ENCODE measurements at regions not wholly inside any gene's neighbourhood (a gene's known extent, or its start where the extent isn't known, plus 50 kb on each side); places are given as distances from the start of the nearest gene placed in this dataset.

DNA sequence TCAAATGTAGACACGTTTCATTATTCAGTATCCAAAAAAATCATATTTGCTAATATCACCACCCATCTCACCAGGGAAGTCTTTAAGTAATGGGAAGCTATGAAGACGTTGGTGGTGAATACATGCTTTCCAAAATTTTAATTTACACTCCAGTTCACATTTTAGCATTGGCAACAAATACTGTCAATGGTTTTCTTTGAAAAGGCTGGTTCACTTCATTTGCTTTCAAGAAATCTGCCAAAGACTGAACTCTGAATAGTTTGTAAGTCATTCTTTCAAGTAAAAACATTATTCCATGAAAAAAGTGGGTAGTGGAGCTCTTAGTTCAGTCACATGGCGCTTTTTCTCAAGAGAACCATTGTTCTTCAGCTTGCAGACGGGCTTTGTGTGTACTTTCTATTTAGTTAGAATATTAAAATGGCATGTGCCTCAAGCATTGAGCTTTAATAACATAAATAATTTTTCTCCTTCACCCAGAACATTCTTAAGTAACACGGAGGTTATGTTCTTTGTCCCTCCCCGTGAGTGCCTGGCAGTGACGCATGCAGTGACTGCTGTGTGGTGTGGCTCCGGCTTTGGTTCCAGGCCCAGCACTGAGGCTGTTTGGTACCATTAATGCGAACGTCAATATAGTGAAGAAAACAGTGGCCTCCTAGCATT, 300.0 kb upstream of the HDAC4 start:
- DNase-seq: no peak

DNA sequence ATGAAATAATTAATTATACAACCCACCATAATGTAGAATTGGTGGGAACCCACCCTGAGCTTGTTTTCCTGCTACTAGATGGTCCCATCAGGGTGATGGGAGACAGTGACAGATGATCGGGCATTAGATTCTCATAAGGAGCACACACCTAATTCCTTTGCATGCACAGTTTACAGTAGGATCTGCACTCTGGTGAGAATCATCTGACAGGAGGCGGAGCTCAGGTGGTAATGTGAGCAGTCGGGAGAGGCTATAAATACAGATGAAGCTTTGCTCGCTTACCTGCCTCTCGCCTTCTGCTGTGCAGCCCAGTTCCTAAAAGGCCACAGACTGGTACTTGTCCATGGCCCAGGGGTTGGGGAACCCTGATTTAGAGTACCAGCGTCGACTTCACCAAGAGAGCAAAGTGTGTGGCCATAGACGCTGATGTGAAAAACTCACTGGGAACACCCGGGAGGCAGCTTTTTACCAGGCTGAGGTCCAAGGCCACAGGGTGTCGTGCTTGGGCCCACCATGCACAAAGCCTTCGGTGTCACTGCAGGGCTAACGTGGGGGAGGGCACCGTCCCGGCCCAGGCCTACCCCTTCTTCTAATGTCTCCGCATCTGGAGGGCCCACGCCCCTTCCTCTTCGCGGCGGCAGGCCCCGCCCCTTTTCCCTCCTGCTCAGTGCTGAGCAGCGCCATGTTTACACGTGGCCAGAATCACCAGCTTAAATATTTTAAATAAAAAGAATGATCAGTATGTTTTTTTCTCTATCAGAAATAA, 296.8 kb upstream of the HDAC4 start:
- DNase-seq: no peak

DNA sequence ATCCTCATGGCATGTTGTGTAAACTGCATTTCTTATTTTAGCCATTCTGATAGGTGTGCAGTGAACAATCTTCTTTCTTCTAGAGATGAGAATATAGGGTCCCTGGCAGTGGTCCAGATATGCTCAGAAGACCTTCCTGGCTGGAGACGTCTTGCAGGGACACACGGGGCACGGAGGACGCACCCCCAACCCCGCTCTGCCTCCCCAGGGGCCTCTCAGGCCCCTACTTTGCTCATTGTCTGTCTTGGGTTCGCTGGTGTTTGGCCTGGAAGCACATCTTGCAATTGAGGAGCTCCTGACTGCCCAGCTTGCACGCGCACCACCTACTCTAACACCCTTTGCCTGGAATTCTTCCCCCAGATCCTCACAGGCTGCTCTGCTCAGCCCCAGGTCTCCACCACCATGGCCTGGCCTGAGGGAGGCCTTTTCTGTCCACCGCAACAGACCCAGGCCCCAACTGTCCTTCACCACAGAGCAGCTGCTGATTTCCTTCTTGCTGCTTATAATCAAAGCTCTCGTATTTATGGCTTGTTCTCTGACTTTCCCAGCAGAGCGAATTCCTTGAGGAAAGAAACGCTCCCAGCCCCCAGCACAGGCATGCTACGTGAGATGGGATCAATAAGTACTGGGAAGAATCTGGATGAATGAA, 295.9 kb upstream of the HDAC4 start:
- no peak for DNase-seq

DNA sequence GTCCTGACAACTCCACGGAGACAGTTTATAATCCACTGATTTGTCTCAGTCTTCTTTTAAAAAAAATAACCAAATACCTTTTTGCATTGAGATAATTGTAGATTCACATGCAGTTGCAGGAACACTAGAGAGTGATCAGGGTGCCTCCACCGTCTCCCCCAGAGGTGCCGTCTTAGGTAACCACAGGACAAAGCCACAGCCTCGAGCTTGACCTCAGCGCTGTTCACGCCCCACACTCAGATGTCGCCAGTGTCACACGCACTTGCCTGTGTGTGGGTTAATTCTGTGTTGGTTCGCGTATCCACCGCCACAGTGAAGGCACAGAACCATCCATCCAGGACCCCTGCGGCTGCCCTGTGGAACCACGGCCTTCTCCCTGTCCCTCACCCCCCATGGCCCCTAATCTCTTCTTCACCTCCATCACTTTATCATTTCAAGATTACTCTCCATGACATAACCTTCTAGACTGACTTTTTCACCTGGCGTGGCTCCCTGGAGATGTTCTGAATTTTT, 295.0 kb upstream of the HDAC4 start:
- no peak for DNase-seq

DNA sequence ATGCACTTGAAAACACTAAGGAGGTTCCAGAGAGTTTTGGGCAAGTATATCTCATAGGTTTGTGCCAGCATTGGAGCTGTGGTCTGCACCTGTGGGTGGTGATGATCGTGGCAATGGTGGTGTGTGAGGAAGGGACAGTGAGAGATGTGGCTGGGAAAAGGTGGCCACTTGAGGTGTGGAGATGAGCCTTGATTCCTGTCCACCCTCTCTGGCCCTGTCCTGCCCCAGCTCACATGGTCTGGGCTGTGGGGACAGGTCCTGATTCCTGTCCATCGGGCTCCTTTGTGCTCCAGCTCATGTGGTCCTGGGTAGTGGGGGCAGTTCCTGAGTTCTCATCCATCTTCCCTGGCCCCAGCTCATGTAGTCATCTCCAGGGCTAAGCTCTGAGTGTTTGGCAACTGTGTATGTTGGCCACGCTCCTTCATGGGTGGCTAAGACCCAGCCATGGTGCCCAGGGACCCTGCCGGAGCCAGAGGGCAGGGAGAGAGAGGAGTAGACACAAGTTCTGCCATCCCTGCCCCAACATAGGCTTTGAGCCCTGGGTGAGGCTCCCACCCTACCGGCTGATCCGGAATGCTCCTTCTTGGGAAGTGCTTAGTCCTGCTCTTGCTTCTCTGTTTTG, 294.4 kb upstream of the HDAC4 start:
- no peak for DNase-seq

DNA sequence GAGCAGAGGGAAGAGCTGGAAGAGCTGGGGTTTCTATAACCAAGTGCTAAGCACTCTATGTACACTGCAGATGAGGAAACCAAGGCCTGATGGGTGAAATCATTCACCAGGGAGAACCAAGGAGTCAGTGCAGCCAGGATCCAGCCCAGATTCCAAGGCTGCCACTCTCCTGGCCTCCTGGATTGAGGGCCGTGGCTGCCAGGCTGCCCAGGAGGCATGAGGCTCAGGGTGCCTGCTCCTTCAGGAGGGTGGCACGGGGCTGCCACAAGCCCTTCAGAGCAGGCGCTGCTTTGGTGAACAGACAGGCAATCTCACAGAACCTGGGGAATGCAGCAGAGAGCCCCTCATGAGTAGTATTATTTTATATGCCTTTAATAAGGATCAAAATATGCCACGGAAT, 293.7 kb upstream of the HDAC4 start:
- no peak for DNase-seq

DNA sequence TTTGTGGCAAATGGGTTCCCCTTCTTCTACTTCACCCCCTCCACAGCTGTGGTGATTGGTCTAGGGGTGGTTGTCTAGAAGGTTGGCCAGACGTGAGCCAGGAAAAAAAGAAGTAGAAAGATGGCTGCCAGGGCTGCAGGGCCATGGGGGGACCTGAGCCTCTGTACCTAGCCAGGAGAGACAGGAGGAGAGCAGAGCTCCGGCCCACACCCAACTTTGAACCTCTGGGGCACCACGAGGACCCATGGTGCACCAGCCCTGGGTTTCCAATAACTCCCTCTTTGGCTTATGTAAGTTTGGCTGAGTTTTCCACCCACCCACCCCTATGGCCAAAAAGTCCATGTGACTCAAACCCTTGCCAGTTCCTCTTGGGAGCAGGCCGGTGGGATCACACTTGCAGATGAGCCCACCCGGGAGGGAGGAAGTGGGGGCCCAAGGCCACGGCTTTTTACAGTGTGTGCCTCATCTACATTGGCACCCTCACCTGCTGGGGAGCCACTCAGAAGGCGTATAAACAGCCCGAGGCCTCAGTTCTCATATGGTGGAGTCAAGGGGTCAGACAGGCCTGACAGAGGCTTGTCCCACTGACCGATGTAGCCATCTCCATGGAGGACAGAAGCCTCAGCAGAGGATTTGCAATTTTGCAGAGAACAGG, 293.1 kb upstream of the HDAC4 start:
- DNase-seq: no peak

DNA sequence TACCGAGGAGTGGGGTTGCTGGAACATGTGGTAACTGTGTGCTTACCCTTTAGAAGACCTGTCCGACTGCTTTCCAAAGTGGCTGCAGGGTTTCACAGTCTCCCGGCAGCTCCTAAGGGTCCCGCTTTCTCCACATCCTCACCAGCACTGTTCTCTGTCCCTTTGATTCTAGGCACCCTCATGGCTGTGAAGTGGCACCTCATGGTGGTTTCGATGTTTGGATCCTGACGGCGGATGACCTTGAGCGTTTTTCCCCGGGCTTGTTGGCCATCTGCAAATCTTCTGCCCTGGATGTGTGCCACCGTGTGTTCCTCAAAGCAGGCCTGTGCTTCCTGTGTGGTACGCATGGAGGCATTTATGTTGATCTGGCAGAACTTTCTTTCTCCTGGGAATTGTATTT, 292.5 kb upstream of the HDAC4 start:
- no peak for DNase-seq

DNA sequence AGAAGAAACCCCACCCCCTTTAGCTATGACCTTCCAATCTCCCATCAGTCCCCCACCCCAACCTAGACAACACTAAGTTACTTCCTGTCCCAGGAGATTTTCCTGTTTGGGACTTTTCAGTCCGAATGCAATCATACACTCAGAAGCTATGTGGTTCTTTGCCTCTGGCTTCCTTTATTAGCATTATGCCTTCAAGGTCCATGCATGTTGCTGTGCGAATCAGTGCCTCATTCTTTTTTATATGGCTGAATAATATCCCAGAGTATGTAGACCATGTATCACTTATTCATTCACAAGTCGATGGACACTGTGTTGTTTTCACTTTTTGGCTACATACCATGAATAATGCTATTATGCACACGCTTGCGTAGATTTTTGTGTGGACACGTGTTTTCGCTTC, 292.1 kb upstream of the HDAC4 start:
- DNase-seq: no peak

DNA sequence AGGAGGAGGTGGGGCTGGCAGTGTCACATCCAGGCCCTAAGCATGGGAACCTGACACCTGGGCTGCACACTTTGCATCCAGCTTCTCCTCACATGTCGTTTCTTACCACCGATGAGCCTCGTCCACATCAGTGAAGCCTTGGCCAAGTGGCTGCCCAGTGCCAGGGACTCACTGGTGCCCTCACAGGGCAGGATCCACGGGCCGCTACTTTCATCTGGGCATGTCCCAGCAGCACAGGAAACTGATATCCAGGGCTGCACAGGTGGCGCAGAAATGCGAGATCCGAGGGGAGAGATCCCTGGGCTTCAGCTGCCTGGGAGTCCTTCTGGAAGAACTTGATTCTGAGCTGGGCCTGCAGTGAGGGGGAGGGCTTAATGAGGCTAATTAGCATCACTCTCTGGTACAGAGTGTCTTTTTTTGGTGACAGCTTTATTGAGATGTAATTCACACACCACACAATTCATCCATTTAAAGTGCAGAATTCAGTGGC, 291.6 kb upstream of the HDAC4 start:
- no peak for DNase-seq

DNA sequence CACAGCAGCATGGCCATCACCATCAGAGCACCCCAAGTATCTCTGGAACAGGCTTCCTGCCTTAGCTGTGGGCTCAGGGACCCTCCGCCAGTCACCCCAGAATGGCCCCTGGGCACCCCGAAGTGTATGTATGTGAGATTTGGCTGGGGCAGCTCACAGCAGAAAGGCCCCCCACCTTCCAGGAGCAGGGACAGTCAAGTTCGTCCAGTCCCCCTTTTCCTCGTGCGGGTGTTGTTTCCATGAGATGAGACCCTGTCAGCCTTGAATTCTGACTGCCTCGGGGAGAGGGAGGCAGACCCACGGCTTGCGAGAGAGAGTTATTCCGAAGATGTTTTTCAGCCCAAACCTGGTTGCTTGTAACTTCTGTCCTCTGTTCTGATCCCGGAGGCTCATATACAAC, 290.9 kb upstream of the HDAC4 start:
- no peak for DNase-seq

DNA sequence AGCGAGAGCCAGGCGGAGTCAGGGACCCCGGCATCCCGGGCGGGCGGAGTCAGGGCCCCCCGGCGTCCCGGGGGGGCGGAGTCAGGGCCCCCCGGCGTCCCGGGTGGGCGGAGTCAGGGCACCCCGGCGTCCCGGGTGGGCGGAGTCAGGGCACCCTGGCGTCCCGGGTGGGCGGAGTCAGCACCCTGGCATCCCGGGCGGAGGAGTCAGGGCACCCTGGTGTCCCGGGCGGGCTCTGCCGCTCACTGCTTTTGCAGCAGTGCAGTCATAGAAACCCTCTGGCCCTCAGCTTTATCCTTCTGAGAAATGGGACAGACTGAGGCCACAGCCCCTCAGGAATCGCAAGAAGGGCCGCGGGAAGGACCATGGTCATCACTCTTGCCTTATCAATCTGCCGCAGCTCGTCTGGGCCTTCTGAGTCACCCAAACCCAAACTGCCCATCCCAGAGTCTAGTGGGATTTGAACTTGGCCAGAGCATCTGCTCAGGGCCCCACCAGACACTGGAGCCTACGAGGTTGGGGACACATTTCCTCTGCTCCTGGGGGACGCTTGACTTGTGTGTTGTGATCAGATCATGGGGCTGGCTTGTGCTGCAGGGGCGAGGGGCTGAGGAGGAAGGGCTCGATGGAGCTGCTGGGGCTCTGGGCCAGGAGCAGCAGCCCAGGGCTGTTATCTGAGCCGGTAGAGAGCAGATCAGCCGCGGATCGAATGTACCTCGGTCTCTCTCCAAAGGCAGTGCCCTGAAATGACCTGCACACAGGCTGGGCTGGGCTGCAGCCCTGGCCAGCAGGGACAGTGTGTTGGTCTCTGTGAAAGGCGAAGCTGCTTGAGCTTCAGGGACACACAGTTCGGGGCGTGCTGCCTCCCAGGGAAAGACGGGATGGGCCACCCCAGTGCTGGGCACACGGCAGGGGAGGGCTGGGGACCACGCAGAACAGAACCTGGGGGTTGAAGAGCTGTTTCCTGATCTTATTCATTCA, 290.1 kb upstream of the HDAC4 start:
- no peak for DNase-seq

DNA sequence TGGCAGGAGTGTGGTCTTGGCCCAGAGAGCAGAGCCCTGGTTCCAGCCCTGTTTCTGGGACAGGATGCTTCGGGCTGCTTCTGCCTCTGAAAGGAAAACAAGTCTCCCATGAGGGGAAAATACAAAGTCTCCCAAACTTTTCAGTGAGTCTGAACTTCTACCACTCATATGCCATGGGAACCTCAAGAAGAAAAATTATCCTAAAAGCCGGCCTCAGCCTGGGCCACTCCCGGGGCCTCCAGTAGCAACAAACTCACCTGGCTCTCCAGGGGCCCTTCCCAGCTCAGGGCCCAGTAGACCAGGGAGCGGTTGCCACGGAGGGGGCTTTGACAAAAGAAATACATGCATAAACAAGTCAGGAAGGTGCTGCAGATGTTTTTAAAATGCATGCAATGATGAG, 289.2 kb upstream of the HDAC4 start:
- no peak for DNase-seq

DNA sequence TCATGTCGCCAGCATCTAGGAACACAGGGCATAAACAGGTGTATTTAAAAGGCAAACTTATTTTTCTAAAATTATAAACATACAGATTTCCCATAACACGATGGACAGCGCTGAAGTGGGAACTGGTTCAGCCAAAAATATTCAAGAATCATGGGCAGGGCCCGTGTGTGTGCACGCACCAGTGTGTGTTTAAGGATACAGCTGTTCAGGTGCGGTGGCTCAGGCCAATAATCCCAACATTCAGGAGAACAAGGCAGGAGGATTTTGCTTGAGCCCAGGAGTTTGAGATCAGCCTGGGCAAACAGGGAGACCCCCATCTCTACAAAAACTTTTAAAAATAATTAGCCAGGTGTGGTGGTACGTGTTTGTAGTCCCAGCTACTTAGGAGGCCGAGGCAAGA, 288.6 kb upstream of the HDAC4 start:
- DNase-seq: no peak

DNA sequence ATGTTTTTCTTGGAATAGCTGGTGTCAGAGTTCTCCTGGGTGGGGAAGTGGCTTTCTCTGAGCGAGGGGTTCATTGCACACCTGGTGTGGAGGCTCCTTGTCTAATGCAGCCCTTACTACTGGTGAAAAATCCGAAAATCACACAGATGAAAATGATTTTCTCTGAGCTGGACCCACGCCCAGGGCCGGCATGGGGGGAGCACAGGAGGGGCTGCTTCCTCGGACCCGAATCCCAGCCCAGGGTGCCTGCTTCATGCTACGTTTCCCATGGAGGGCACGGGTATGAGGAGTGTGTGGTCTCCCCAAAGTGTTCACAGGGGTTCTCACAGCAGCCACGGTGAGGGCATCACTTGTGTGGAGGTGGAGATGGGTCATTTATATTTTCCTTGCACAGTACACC, 288.0 kb upstream of the HDAC4 start:
- no peak for DNase-seq

DNA sequence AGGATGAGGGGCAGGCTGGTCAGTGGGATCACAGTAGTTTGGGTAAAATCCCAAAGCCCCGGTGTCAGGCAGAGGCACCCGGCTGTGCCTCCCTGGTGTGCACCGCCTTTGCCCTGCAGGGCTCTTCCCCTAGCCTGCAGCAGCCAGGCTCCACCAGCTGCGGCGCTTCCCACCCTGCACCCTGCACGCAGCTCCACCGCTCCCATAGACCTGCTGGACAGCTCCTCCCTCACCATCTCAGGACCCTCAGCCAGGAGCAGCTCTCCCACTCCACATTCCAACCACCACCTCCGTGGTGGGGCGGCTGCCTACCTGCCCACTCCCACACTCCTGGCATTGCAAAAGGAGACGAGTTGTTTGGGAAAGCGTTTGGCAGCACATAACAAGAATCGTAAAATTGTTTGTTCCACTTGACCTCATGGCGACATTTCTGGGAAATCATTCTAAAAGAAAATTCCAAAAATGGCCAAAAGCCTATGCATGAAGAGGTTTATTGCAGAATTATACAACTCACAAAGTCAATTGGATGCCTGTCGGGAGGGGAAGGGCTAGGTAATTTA, 287.4 kb upstream of the HDAC4 start:
- no peak for DNase-seq

DNA sequence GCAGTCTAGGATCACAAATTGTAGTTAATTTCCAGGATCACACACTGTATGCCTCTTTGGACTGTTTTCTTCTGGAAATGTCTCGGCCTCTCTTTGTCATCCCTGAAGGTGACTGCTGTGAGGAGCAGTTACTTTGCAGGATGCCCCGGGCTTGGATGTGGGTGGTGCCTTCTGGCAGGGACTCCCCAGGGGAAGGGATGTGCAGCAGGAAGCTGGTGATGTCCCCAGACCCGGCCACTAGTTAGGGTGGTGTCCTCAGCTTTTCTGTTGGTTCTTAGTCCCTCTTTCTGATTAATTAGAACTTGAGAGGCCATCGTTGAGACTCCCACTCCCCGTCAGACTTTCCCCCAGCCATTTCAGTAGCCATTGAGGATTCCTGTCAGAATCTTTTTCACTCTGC, 286.6 kb upstream of the HDAC4 start:
- no peak for DNase-seq

DNA sequence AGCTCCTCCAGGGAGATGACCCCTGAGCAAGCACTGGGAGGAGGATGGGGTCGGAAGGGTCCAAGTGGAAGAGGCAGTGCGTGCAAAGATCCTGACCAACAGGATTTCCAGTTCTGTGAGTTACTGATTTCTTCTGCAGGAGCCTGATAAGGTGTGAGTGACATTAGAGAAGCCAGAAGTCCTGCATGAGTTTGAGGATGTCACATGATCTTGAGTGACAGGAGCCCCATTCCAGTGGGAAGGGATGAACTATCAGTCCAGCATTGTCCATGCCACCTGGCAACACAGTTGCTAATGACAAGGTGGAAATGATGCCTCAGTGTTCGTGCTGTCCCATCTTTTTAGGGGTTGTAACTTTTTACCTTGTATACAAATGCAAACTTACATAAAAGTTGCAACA, 285.1 kb upstream of the HDAC4 start:
- DNase-seq: no peak

DNA sequence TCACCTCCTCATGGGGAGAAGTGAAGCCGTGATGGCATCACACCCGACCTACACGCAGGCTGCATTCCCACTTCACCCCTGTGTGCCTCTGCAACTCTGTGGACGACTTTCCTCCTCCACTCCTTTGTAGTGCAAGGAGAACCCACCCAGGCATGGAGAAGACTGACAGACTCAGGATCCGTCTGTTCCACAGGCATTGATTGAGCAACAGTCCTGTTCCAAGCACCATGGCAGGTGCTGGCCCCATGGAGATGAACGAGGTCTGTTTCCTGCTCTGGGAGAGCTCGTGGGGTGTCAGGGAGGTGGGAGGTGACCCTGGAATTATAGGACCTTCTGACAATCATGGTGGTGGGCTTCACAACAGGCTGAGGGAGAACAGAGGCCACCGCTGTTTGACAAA, 284.7 kb upstream of the HDAC4 start:
- DNase-seq: no peak

DNA sequence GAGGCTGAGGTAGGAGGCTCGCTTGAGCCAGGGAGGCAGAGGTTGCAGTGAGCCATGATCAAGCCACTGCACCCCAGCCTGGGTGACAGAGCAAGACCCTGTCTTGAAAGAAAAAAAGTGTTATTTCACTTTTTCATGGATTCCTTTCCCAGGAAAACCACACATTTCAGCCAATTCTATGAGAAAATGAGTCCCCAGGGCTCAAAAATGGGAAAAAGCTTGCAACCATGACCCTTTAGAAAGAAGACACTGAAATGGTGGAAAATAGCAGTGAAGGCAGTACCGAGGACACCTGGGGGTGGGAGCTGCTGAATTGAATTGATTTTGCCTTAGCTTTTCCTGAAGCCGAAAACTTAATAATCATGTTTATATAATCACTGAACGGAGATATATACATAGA, 284.2 kb upstream of the HDAC4 start:
- no peak for DNase-seq

DNA sequence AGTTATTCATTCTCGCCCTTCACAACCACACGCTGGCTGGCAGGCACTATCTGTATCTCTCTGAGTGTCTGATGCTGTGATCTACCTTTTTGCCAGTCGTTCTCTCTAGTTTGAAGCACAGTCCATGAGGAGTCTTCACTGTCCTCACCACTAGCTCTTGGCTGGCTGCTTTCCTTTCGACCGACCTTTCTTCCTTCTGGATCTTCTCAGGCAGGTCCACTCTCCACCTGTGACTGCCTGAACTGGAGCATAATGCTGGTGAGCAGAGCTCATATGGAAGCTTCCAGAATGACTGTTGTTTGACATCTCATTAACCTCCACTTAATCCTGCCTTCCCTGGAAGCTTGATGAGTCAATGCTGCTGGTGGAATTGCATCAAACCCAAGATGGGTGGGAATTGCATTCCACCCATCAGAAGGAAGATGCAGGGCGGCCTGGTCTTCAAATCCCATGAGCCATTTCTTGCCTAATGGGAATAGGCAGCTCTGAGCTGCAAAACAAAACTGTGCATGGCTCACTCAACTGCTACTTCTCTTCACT, 283.5 kb upstream of the HDAC4 start:
- no peak for DNase-seq

Data from activated CD4-positive, alpha-beta T cell treated with anti-CD3 and anti-CD28 coated beads for 4 hours (primary cell).